ENCODE measurements at regions not wholly inside any gene's neighbourhood (a gene's known extent, or its start where the extent isn't known, plus 50 kb on each side); places are given as distances from the start of the nearest gene placed in this dataset.
"Not testable (repeated sequence)": the region's sequence is repeated elsewhere in the genome, so short reads cannot be mapped to it uniquely, and the experiment has no call there.

DNA sequence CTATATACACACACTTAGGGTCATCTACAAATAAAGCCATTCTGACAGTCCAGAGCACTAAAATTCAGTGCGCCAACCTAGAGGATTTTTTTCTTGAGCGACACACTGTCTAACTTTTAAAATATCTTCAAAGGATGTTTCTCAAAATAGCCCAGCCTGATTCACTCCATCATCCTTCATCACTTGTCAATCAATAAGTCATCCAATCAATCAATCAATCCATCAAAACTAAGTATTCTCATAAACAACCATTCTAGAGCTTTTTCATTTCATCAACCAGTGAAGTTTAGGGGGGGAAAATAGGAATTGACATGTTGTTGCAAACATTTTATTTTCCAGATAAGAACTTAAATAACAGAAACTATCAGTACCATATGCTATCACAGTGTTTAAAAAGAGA is 183.2 kb downstream of the HDGFL1 start:
- no peak for DNase-seq

DNA sequence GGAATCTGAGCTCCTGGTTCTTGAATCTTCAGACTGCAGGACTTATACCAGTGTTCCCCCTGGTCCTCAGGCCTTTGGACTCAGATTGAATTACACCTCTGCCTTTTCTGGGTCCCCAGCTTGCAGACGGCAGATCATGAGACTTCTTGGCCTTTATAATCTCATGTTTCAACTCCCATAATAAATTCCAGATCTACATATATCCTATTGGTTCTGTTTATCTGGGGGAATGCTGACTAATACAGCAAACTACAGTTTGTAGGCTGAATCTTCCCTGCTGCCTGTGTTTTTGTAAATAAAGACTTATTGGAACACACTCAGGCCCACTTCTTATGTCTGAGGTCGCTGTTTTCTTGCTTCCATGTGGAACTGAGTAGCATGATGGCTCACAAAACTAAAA is 184.7 kb downstream of the HDGFL1 start:
- no peak for DNase-seq

DNA sequence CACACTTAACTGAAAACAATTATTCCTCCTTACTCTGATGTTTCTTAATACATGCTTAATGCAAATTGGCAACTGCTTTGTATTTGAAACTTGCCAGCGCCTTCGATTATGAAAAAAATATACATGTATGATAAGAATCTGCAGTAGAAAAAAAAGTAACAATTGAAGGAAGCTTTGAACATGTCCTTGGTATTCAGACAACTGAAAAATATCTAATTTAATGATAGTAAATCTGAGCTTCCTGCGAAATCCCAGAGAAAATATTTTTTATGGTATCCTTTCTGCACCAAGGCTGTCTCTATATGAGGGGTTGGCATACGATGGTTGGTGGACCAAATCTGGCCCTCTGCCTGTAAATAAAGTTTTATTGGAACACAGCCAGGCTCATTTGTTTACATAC is 186.2 kb downstream of the HDGFL1 start:
- no peak for DNase-seq

DNA sequence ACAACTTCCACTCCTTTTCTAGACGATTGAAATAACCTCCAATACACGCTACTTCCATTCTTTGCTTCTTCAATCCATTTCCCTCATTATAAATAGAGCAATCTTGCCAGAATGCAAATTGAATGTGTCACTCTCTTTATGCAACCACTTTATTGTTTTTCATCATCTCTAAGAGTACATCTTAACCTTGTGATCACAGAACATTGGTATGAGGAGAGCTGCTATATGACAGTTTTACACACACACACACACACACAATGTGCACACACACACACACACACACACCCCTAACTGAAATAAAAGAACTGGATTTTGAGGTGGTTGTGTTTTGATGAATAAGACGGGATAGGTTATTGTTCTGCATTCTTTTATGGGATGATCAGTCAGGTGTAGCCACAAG is 187.0 kb downstream of the HDGFL1 start:
- no peak for DNase-seq

DNA sequence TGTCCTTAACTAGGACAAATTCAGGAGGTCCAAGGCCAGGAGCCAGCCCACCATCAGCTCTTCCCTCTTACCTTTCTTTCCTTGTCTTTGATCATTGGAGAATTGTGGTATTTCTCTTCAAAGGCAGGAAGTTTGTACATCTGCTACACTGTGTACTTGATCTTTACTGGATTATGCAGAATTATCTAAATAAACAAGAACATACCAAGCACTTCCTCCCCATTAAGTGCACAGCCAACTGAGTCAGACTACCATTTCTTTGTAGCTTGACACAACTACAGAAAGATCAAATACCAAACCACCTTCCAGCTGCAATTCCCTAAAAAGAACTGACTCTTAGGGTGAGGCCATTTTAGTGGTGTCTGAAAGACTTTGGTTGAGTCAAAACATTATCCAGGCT is 195.1 kb downstream of the HDGFL1 start:
- no peak for DNase-seq

DNA sequence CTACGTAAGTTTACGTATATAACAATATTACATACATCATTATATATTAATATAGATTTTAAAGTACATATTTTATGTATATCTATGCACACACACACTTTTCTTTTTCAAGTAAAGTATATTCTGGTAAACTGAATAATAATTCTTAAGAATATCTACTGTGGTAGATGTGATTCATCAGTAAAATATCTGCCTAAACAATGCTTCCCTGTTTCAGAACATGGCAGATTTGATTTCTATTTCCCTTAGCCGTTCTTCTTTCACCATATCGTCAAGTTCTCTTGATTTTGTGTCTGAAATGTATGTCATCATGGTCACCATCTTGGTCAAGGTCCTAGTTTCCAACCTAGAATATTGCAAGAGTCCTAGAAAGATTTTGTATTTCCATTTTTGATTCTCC is 195.6 kb downstream of the HDGFL1 start:
- DNase-seq: no peak

DNA sequence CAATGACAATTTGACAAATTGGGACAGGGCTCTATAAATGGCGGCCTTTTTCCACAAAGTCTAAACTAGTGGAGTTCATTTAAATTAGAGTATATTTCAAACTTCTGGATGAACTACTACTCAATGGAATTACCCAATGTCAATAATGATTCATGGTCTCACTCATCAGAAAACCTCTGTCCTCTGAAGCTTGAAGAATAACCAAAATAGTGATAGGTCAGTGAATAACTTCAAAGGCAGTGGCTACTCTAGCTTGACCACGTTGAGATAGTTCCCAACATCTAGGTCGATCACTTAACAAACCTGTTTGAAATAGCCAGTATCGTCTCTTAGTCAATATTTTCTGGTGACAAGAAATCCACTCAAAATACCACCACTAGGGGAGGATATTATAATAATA is 197.6 kb downstream of the HDGFL1 start:
- DNase-seq: no peak

DNA sequence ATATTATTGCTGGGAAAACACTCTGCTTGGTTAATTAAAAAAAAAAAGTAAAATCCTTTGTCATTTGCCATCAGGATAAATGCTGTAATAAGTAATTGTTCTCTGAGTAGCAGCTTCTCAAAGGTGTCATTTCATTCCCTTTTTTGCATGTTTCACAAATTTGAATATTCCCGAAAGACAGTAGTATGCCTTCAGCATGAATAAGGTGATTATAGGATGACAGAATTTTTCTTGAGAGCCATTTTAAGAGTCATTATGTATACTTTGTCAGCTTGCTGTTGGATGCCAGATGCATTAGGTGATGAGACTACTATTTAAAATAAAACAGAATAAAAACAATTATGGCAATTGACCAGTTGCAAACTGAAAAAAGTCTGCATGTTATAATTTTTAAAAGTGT is 200.7 kb downstream of the HDGFL1 start:
- no peak for DNase-seq

DNA sequence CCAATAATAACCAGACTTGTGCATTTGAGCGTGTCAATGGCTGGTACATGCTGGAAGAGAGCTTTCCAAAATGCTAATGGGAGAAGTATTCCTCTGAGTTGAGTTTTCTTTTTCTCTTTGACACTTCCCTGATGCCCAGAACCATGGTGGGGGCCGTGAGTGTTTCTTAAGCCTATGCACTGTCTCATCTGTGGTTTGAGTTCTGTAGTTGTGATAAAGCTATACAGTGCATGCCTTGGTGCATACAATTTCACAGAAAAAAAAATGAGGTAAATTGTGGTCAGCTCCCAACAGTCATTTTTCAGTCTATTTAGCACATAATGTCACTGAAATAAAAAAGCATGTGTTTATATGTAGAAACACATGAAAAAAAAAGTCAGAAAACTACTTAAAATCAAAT is 204.8 kb downstream of the HDGFL1 start:
- DNase-seq: no peak

DNA sequence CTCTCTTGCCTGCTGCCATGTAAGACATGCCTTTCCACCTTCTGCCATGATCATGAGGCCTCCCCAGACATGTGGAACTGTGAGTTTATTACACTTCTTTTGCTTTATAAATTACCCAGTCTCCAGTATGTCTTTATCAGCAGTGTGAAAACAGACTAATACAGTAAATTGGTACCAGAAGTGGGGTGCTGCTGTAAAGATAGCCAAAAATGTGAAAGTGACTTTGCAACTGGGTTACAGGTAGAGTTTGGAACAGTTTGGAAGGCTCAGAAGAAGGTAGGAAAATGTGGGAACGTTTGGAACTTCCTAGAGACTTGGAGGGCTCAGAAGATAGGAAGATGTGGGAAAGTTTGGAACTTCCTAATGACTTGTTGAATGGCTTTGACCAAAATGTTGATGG is 209.1 kb downstream of the HDGFL1 start:
- DNase-seq: not testable (repeated sequence)

DNA sequence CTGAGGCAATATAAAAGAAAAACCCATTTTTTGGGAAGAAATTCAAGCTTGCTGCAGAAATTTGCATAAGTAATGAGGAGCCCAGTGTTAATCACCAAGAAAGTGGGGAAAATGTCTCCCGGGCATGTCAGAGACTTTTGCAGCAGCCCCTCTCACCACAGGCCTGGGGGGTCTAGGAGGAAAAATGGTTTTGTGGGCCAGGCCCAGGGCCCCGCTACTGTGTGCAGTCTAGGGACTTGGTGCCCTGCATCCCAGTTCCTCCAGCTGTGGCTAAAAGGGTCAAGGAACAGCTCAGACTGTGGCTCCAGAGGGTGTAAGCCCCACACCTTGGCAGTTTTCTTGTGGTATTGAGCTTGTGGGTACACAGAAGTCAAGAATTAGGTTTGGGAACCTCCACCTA is 209.7 kb downstream of the HDGFL1 start:
- DNase-seq: no peak

DNA sequence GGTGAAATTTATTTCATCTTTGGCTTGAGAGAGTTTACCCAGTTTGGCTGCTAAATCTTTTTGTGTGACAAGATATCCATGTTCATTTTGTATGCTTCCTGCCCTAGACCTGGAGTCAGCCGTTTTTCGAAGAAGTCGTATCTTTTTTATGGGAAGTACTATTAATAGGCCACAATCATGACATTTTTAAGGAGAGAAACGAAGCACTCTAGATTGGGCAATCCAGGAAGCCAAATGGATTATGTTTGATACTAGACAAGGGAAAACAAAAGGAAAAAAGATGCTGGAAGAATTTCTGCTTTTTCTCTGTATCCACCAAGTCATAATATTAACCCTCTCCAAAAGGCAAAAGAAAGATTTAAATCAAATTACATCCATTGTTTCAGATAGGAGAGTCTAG is 214.6 kb downstream of the HDGFL1 start:
- DNase-seq: no peak

DNA sequence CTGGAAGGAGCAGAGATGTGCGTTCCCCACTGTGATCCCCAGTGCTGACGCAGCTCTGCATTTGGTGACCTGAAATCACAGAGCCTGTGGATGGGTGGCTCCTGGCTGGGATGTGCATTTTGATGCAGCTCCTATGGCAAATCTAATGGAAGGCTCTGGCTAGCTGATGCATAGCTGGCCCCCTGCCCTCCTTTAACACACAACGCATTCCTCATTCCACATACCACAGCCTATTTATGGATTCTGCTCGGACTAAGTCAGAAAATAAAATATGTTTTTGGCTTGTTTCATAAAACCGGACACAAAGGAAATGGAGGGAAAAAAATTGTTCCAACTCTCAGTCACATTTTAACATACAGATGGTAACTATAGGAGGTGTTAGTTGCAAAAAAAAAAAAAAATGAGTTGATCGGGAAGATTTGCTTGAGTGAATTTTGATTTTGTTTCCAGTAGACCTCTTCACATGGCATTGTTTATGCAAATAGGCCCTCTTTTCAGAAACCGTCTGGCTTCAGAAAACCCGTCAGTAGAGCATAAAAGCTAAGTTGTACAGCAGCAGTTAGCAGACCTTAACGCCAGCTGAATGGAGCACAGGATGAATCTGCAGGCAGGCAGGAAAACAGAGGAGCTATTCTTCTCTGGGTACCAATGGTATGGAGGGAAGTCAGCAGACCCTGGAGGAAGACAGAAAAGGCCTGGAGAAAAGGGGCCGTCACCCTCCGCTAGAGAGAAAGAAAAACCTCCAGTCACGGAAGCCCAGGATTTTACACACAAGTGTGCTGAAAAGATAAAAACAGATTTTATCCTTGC is 215.4 kb downstream of the HDGFL1 start:
- DNase-seq: no peak

DNA sequence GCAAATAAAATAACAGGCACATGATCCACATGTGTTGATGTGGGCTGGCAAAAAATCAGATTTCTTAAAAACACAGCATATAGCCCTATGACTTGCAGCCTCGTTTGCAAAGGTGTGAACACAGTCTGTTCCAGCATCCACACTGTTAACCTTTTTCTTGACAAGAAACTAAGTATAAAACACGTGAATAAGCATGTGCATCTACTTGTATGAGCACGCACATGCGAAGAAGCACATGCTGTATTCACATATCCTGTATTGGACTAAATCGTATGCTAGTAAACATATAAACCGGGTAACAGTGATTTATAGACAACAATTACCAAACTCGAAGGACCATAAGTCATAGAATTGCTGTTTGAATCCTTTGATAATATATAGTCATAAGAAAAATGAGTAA is 218.7 kb downstream of the HDGFL1 start:
- no peak for DNase-seq

DNA sequence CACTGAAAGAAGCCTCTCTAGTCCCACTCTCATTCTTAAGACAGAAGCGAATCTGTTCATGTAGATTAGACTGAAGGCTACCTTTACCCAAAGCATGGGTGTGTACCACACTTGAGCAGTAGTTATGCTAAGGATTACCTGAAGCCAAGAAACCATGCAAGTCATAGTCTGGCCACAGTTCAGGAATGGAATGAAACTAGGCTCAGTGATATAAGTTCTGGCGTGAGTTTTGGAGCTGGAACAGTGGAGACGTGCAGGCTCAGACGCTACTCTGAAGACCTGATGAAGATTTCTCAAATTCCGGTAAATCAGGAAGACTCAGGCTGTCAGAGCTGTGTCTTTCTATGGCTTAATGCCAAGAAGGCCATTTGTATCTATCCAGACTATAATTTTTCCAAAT is 219.9 kb downstream of the HDGFL1 start:
- no peak for DNase-seq

DNA sequence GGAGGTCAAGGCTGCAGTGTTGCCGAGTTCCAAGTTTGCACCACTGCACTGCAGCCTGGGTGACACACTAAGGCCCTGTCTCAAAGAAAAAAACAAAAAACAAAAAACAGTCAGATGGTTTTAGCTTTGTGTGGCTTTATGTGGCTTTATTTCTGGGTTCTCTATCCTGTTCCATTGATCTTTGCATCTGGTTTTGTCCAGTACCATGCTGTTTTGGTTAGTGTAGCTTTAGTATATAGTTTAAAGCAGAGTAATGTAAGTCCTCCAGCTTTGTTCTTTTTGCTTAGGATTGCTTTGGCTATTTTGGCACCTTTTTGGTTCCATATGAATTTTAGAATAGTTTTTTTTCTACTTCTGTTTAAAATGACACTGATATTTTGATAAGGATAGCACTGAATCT is 225.5 kb downstream of the HDGFL1 start:
- DNase-seq: no peak

DNA sequence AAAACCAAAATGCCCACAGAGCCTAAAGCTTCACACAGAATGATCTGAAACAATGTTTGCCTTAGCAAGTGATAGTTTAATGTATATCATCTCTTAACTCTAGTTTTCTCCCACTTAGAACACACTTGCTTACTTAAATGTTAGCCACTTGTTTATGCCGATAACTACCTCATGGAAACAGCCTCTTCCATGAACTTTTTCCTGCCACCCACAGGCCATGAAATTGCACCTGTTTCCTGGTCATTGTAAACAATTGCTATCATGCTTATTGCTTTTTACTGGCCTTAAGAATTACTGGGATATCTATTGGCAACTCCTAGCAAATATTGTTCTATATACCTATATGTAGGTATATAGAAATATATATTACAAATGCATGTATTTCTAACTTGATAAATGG is 231.1 kb downstream of the HDGFL1 start:
- no peak for DNase-seq

DNA sequence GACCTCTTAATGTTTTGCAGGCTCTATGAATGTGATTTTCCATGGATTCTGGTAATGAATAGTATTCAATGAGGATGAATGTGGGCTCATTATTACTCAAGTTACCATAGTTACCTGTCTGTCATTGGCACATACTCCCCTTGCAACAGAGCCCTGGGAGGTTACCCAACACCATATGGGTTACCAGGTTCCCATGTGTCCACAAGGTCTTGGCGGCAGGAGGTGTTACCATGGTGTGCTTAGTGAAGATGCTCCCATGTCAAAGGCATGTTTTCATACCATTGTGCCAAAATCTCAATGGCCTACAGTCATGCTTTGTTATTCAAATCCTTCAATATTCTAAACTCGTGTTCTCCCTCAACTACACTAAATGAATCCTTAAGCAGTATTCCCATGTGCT is 232.5 kb downstream of the HDGFL1 start:
- no peak for DNase-seq

DNA sequence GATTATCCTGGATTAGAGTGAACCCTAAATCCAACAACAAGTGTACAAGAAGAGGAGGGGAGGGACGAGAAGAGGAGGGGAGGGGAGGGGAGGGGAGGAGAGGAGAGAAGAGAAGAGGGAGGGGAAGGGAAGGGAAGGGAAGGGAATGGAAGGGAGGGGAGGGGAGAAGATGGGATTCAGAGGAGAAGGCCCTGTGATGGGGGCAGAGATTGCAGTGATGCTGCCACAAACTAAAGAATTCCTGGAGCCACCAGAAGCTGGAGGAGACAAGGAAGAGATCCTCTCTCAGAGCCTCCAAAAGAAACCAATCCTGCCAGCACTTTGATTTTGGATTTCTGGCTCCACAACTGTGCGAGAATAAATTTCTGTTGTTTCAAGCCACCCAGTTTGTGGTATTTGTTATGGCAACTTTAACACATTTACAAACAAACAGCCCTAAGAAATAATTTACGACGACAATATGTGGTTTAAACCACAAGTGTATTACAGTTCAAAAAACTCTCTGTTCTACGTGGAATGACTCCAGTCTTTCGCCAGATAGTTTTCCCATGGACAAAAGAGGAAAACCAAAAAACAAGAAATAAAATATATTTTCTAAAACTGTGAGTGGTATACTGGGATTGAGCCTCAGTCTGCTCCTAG is 235.4 kb downstream of the HDGFL1 start:
- DNase-seq: no peak

DNA sequence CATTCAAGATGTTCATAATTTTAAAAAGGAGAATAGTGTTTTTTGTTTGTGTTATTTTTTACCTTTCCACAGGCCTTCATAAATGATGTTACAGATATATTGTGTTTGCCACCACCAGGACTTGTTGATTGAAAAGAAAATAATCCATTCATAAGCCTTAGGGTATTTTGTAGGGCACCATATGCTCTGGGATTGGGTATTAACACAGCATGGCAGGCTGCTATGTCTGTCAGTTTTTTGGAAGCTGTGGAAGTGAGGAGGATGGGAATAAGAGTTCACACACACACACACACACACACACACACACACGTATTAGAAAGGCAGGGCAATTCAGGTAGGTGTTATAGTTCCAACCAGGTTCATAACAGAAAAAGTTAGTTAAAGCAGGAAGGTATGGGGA is 237.9 kb downstream of the HDGFL1 start:
- no peak for DNase-seq

DNA sequence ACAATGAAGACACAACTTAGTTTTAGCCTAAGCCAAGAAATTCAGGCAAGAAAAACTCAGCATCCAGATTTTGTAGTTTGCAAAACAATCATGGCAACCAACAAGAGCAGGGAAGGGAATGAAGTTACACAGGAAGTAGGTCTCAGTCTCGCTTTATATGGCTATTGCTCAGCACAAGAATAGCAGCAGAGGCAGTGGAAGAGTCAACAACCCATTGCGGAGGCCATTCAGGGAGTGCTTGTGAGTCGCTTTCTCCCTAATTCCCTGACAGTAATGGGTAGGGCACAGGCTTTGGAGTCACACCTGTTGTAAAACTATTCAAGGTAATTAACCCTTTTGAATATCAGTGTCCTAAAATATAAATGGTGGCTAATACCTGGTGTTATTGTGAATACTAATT is 238.5 kb downstream of the HDGFL1 start:
- no peak for DNase-seq

DNA sequence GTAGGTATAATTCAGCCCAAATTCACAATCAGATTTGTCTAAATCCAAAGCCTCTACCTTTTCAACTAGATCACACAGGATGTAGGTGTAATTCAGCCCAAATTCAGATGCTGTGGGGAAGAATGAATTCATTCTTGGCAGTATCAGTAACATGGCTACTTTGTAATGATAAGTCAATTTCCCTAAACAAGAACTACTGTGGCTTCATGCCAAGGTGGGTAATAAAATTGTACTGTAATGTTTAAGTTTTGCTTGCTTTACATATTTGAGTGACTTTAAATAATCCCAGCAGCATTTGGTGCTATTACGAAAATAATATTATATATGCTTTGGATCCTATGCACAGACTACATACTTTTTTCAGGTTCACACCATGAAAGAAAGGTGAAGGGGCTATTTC is 239.1 kb downstream of the HDGFL1 start:
- DNase-seq: no peak

DNA sequence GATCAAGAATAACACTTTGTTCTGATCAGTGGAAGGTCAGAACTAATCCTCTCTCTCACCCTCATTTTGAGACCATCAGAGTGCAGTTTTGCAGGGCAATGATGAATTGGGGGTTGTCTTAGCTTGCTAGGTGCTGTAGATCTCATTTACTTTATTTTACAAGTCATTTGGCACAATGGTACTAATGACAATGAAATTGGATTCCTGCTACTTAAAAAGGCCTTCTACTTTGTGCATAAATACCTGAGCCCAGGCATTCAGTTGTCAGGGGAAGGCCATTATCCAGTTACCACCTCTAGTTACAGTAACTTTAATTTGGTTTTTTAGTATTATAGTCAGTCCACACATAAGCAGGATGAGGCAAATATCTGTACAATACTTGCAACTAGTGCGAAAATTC is 240.0 kb downstream of the HDGFL1 start:
- DNase-seq: no peak

DNA sequence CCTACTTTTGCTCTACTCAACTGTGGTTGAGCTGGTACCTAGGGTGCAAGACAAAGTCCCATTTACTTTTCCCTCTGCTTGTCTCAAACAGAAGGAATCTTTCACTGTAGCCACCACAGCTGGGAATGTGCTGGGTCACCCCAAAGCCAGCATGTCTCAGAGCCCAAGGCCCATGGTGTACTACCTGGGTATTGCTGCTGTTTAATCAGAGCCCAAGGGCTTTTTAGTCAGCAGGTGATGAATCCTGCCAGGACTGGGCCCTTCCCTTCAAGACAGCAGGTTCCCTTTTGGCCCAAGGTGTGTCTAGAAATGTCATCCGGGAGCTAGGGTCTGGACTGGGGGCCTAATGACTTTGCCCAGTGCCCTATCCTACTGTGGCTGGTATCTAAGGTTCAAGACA is 249.8 kb downstream of the HDGFL1 start:
- DNase-seq: no peak

All from NCI-H510A (cell line).